ENCODE measurements at regions not wholly inside any gene's neighbourhood (a gene's known extent, or its start where the extent isn't known, plus 50 kb on each side); places are given as distances from the start of the nearest gene placed in this dataset.

DNA sequence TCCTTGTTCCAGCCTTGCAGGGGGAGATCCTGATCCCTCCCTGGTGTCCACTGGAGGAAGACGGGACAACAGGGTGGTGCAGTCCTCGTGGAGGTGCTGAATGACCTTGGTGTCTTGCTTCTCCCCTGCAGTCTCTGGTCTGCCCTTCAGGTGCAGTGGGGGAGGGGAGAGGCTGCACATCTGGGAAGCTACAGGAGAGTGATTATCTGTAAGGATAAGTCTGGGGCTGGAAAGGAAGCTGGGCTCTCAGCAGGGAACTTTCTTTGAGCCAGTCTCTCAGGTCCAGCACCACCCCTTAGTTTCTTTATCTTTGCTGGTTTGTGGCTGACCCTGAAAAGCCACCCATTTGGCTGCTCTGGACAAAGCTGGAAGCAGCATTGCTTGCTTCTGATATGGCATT lies 275.6 kb downstream of the CCSER2 start:
- Histone ChIP-seq H3K27me3 (ENCODE audit: control insufficient read depth in 2 of 2, insufficient read depth in 2 of 2, low read length in 2 of 2) (peaks cover 0 to 29% of the 10 kb centered on the region in 2 experiments; a peak in 2 of 5 replicates), H3K9me3 (replicated peaks; ENCODE audit: control insufficient read depth, insufficient read depth, low read depth, low read length) (no peaks in the 10 kb centered on the region), H2AFZ (ENCODE audit: low read depth, low read length) (no peak overlapping the region), H3K36me3 (ENCODE audit: control insufficient read depth, insufficient read depth, low read length) (no peaks in the 10 kb centered on the region), H3K4me3 (no peak overlapping the region), H3K4me2 (ENCODE audit: insufficient read depth, low read length) (no peak overlapping the region), H3K27ac (ENCODE audit: extremely low read depth, low read depth, low read length) (no peak overlapping the region), H3K4me1 (replicated peaks in 1 of 2; ENCODE audit: control insufficient read depth in 2 of 2, insufficient read depth in 2 of 2, low read length in 2 of 2) (no peaks in the 10 kb centered on the region), H3K79me2 (ENCODE audit: control insufficient read depth, insufficient read depth, low read length) (no peaks in the 10 kb centered on the region), H3K9me1 (ENCODE audit: control insufficient read depth, insufficient read depth, low read length) (no peaks in the 10 kb centered on the region), H3K9ac (ENCODE audit: insufficient read depth in 1 of 2, low read depth in 2 of 2, low read length in 2 of 2) (no peak overlapping the region), H4K20me1 (replicated peaks; ENCODE audit: control insufficient read depth, insufficient read depth, low read length) (no peaks in the 10 kb centered on the region)
- intact Hi-C loops (cut with micrococcal nuclease) = no loop called here
- no TSS peak for BruUV-seq (replicated peaks)
- ChIA-PET POLR2A (interaction anchor here (0.8 kb wide), 1 partner anchor 269 kb away, joined by 3 read pairs; no protein-coding TSS in a partner anchor), CTCF (ENCODE audit: low intra/inter-chr PET ratio) (no interaction called here)
- DNase-seq (ENCODE audit: extremely low read depth in 1 of 4, low spot score in 3 of 4) = no peak
- TF ChIP-seq, protein P1, sequence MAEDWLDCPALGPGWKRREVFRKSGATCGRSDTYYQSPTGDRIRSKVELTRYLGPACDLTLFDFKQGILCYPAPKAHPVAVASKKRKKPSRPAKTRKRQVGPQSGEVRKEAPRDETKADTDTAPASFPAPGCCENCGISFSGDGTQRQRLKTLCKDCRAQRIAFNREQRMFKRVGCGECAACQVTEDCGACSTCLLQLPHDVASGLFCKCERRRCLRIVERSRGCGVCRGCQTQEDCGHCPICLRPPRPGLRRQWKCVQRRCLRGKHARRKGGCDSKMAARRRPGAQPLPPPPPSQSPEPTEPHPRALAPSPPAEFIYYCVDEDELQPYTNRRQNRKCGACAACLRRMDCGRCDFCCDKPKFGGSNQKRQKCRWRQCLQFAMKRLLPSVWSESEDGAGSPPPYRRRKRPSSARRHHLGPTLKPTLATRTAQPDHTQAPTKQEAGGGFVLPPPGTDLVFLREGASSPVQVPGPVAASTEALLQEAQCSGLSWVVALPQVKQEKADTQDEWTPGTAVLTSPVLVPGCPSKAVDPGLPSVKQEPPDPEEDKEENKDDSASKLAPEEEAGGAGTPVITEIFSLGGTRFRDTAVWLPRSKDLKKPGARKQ (CRISPR knock-in tag; IDR thresholded peaks at IDR 0.05) = no peak
- TF ChIP-seq CREBBP (IDR thresholded peaks at IDR 0.05; ENCODE audit: low read depth, low read length) = no peak
- TF ChIP-seq, protein P2, sequence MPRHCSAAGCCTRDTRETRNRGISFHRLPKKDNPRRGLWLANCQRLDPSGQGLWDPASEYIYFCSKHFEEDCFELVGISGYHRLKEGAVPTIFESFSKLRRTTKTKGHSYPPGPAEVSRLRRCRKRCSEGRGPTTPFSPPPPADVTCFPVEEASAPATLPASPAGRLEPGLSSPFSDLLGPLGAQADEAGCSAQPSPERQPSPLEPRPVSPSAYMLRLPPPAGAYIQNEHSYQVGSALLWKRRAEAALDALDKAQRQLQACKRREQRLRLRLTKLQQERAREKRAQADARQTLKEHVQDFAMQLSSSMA (CRISPR knock-in tag; IDR thresholded peaks at IDR 0.05) = no peak
- TF ChIP-seq ZNF239 (CRISPR knock-in tag; IDR thresholded peaks at IDR 0.05) = no peak
- no peak for TF ChIP-seq TAF9B (IDR thresholded peaks at IDR 0.05; ENCODE audit: partially characterized antibody)
- TF ChIP-seq ELF1 (tag; IDR thresholded peaks at IDR 0.05) = no peak
- TF ChIP-seq ZNF444 (CRISPR knock-in tag; IDR thresholded peaks at IDR 0.05) = no peak
- no peak for TF ChIP-seq EWSR1 (IDR thresholded peaks at IDR 0.05; ENCODE audit: borderline replicate concordance, low read depth, partially characterized antibody)
- TF ChIP-seq SOX6 (IDR thresholded peaks at IDR 0.05) = no peak
- TF ChIP-seq ZNF282 (CRISPR knock-in tag; IDR thresholded peaks at IDR 0.05) = no peak
- no peak for TF ChIP-seq CBFA2T3 (IDR thresholded peaks at IDR 0.05)
- TF ChIP-seq MYNN (IDR thresholded peaks at IDR 0.05) = no peak
- TF ChIP-seq MYNN (CRISPR knock-in tag; IDR thresholded peaks at IDR 0.05) = no peak
- no peak for TF ChIP-seq CREB1 (IDR thresholded peaks at IDR 0.05)
- no peak for TF ChIP-seq CREB1 (CRISPR knock-in tag; IDR thresholded peaks at IDR 0.05)
- no peak for TF ChIP-seq GTF2F1 (IDR thresholded peaks at IDR 0.05; ENCODE audit: low read depth, low read length)
- TF ChIP-seq, protein P3, sequence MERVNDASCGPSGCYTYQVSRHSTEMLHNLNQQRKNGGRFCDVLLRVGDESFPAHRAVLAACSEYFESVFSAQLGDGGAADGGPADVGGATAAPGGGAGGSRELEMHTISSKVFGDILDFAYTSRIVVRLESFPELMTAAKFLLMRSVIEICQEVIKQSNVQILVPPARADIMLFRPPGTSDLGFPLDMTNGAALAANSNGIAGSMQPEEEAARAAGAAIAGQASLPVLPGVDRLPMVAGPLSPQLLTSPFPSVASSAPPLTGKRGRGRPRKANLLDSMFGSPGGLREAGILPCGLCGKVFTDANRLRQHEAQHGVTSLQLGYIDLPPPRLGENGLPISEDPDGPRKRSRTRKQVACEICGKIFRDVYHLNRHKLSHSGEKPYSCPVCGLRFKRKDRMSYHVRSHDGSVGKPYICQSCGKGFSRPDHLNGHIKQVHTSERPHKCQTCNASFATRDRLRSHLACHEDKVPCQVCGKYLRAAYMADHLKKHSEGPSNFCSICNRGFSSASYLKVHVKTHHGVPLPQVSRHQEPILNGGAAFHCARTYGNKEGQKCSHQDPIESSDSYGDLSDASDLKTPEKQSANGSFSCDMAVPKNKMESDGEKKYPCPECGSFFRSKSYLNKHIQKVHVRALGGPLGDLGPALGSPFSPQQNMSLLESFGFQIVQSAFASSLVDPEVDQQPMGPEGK (CRISPR knock-in tag; IDR thresholded peaks at IDR 0.05; ENCODE audit: borderline replicate concordance) = no peak
- 0% methylated on average over 2 of the region's 2 CpGs for WGBS (ENCODE audit: insufficient coverage, low coverage, missing lambda C conversion rate)
- ATAC-seq = no peak
- in situ Hi-C loops (cut with MboI) = no loop called here
- FAIRE-seq = no peak

Data from K562 (cell line).